ENCODE measurements at regions not wholly inside any gene's neighbourhood (a gene's known extent, or its start where the extent isn't known, plus 50 kb on each side); places are given as distances from the start of the nearest gene placed in this dataset.

DNA sequence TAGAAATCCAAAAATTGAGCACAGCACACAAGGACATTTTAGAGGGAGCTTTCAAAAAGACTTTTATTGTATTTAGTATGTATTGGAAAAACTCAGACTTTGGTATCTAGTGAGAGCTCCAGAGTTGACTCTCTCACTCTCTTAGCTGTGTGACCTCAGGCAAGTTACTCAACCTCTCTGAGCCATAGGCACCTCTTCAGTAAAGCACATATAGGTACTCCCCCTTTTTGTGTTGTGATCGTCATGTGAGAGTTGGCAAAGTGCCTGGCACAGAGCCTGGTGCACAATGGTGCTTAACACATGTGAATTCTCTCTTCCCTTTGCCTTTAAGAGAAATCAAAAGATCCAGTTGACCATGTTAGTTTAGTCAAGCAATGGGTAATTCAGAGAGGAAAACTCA, 186.2 kb downstream of the TMEM38B start:
- DNase-seq (ENCODE audit: low spot score), result no peak
- TF ChIP-seq CTCF (IDR thresholded peaks at IDR 0.05), result no peak
- no peaks in the 10 kb centered on the region for H3K36me3 ChIP-seq
- no peak overlapping the region for H3K27ac ChIP-seq
- H3K4me1 ChIP-seq, result no peaks in the 10 kb centered on the region
- H3K4me3 ChIP-seq, result no peak overlapping the region
- no peaks in the 10 kb centered on the region for H3K27me3 ChIP-seq
- no peaks in the 10 kb centered on the region for H3K9me3 ChIP-seq

- H3K27me3 ChIP-seq, result no peaks in the 10 kb centered on the region
- H3K9me3 ChIP-seq, result no peaks in the 10 kb centered on the region
- H3K4me1 ChIP-seq, result no peaks in the 10 kb centered on the region
- TF ChIP-seq CTCF (IDR thresholded peaks at IDR 0.05), result no peak
- DNase-seq (ENCODE audit: low spot score), result no peak
- H3K4me3 ChIP-seq, result no peak overlapping the region
- H3K27ac ChIP-seq, result no peak overlapping the region
- H3K36me3 ChIP-seq, result no peaks in the 10 kb centered on the region
Observed at GRCh38 chr9:105881021-105881420, 186.7 kb downstream of the TMEM38B start.

DNA sequence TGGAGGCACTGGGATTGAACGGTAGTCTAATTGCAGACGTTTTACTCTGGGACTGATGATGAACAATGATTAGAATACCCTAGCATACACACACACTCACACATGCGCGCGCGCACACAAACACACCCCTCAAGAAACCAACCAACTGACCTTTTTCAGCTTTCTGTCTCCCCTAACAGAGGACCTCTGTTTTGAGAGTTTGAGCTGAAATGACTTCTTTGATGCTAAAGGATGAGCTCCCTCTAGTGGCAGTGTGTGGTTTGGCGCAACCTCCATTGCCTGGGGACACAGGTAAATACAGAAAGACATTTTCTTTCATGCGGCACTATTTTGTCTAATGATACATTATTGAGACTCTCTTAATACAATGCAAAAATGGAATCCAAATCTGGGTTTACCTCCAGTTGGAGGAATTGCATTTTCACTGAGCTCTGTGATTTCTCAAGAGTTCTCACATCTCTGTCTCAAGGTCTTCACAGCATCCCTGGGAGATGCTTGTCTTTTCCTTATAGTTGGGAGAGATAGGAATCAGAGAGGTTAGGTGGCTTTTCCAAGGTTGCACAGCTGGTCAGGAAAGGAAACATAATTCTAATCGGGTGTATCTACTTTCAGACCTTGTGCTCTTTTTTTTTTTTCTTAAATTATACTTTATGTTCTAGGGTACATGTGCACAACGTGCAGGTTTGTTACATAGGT, 187.5 kb downstream of the TMEM38B start:
- peak; percentile 71 for DNase-seq (ENCODE audit: low spot score)
- TF ChIP-seq CTCF (IDR thresholded peaks at IDR 0.05), result peak; percentile 57 to 86
- no peaks in the 10 kb centered on the region for H3K4me1 ChIP-seq
- no peaks in the 10 kb centered on the region for H3K9me3 ChIP-seq
- no peak overlapping the region for H3K27ac ChIP-seq
- H3K4me3 ChIP-seq, result no peak overlapping the region
- H3K27me3 ChIP-seq, result no peaks in the 10 kb centered on the region
- H3K36me3 ChIP-seq, result no peaks in the 10 kb centered on the region

GRCh38 chr9:105883847-105884246, 189.5 kb downstream of the TMEM38B start:
- no peaks in the 10 kb centered on the region for H3K9me3 ChIP-seq
- H3K4me1 ChIP-seq, result no peaks in the 10 kb centered on the region
- no peak overlapping the region for H3K4me3 ChIP-seq
- H3K27me3 ChIP-seq, result no peaks in the 10 kb centered on the region
- no peaks in the 10 kb centered on the region for H3K36me3 ChIP-seq
- no peak for TF ChIP-seq CTCF (IDR thresholded peaks at IDR 0.05)
- no peak overlapping the region for H3K27ac ChIP-seq
- no peak for DNase-seq (ENCODE audit: low spot score)

DNA sequence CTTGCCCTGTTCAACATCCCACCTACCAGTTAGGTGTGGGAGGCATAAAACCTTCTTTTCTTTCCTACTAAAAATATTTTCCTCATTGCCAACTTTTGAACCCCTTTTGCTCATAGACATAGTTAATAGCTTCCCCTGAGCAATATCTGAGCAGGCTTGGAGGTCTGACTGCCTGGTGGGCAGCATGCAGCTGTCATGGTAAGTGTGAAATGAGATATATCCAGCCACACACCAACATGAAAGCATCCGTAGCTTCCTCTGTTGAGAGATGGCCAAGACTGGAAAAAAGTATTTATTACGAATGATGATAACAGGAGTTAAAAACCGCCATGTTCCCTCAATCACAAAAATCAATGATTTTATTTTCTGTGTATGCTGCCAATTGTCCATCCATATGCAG, 190.1 kb downstream of the TMEM38B start:
- no peaks in the 10 kb centered on the region for H3K9me3 ChIP-seq
- H3K4me1 ChIP-seq, result no peaks in the 10 kb centered on the region
- no peaks in the 10 kb centered on the region for H3K27me3 ChIP-seq
- no peak overlapping the region for H3K27ac ChIP-seq
- no peak overlapping the region for H3K4me3 ChIP-seq
- DNase-seq (ENCODE audit: low spot score), result no peak
- no peaks in the 10 kb centered on the region for H3K36me3 ChIP-seq
- no peak for TF ChIP-seq CTCF (IDR thresholded peaks at IDR 0.05)

DNA sequence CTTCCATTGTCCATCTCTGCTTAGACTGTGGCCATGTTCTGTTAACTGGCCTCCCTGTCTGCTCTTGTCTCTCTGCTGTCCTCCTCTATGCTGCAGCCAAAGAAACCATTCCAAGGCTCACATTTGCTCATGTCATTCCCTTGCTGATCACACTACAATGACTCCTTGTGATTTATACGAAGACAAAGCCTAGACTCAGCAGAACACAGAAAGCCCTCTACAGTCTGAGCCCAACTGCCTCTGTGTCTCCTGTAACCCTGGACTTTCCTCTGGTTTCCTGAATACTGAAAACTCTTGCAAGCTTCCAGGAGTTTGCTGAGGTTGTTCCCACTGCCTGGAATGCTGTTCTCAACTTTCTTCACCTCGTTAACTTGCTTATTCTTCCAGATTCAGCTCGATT, 191.8 kb downstream of the TMEM38B start:
- DNase-seq (ENCODE audit: low spot score), result no peak
- H3K9me3 ChIP-seq, result no peaks in the 10 kb centered on the region

More for the DNA sequence above, 191.8 kb downstream of the TMEM38B start:
- H3K4me1 ChIP-seq, result no peaks in the 10 kb centered on the region
- H3K36me3 ChIP-seq, result no peaks in the 10 kb centered on the region
- no peak overlapping the region for H3K4me3 ChIP-seq
- no peaks in the 10 kb centered on the region for H3K27me3 ChIP-seq
- H3K27ac ChIP-seq, result no peak overlapping the region
- no peak for TF ChIP-seq CTCF (IDR thresholded peaks at IDR 0.05)

Measured in right atrium auricular region (tissue), 2 donors.